DOHH2 (cell line): ENCODE measurements at regions not wholly inside any gene's neighbourhood (a gene's known extent, or its start where the extent isn't known, plus 50 kb on each side); places are given as distances from the start of the nearest gene placed in this dataset.

Experiments used
- H3F3A ChIP-seq: fragments of 200-600 bp; sonication (generic), shearing (Covaris generic); 2 replicates; pipeline ENCODE4 v1.6.0; 2016; ENCODE audit warnings: antibody characterized with exemption, mild to moderate bottlenecking; ENCODE audit not compliant: control insufficient read depth, insufficient read depth
- H3K27ac ChIP-seq: fragments of 200-600 bp; sonication (generic); 2 replicates; pipeline ENCODE4 v1.5.1; 2014; ENCODE audit warnings: low read depth, mild to moderate bottlenecking, low read length, moderate library complexity
- H3K27me3 ChIP-seq: fragments of 200-600 bp; sonication (generic); 2 replicates; pipeline ENCODE4 v1.6.1; 2014; ENCODE audit warnings: mild to moderate bottlenecking, low read length, mixed read lengths; ENCODE audit not compliant: control insufficient read depth
- H3K36me3 ChIP-seq: fragments of 200-600 bp; sonication (generic); 2 replicates; pipeline ENCODE4 v1.6.1; 2014; ENCODE audit warnings: mild to moderate bottlenecking, low read length, moderate library complexity, mixed read lengths; ENCODE audit not compliant: control insufficient read depth
- H3K4me1 ChIP-seq: fragments of 200-600 bp; sonication (generic); 2 replicates; pipeline ENCODE4 v1.6.1; 2014; ENCODE audit warnings: mild to moderate bottlenecking, low read length, mixed read lengths; ENCODE audit not compliant: control insufficient read depth
- H3K4me2 ChIP-seq: fragments of 200-600 bp; sonication (generic); 2 replicates; pipeline ENCODE4 v1.6.0; 2014; ENCODE audit warnings: mild to moderate bottlenecking, low read length, moderate library complexity
- H3K4me3 ChIP-seq: fragments of 200-600 bp; sonication (generic); 2 replicates; pipeline ENCODE4 v1.5.1; 2014; ENCODE audit warnings: mild to moderate bottlenecking, low read length, mixed read lengths
- H3K79me2 ChIP-seq: fragments of 200-600 bp; sonication (generic); 2 replicates; pipeline ENCODE4 v1.6.1; 2014; ENCODE audit warnings: mild to moderate bottlenecking, low read length, mixed read lengths; ENCODE audit not compliant: control insufficient read depth
- H3K9me2 ChIP-seq: fragments of 200-600 bp; sonication (generic); replicated peaks from 2 replicates; pipeline ENCODE4 v1.6.1; 2014; ENCODE audit warnings: mild to moderate bottlenecking, low read length, mixed read lengths; ENCODE audit not compliant: control insufficient read depth
- H3K9me3 ChIP-seq: fragments of 200-600 bp; sonication (generic); 2 replicates; pipeline ENCODE4 v1.6.1; 2014; ENCODE audit warnings: antibody characterized with exemption, low read length, mixed read lengths; ENCODE audit not compliant: control insufficient read depth, insufficient read depth
- H4K20me1 ChIP-seq: fragments of 200-600 bp; sonication (generic); 2 replicates; pipeline ENCODE4 v1.6.0; 2014; ENCODE audit warnings: low read depth, mild to moderate bottlenecking, antibody characterized with exemption, low read length, moderate library complexity; ENCODE audit not compliant: control insufficient read depth, insufficient read depth
- EZH2phosphoT487 ChIP-seq: fragments of 200-600 bp; sonication (generic); IDR thresholded peaks from 2 replicates; pipeline ENCODE4 v1.6.1; 2017; ENCODE audit warnings: borderline replicate concordance, mild to moderate bottlenecking, antibody characterized with exemption, low read length, moderate library complexity, mixed read lengths
- TF ChIP-seq, protein P1 (sequence below): fragments of 200-600 bp; sonication (generic); IDR thresholded peaks from one replicate; pipeline ENCODE4 v1.5.1; 2014; ENCODE audit warnings: antibody characterized with exemption, mild to moderate bottlenecking, low read depth, low read length; ENCODE audit not compliant: poor library complexity, severe bottlenecking

DNA sequence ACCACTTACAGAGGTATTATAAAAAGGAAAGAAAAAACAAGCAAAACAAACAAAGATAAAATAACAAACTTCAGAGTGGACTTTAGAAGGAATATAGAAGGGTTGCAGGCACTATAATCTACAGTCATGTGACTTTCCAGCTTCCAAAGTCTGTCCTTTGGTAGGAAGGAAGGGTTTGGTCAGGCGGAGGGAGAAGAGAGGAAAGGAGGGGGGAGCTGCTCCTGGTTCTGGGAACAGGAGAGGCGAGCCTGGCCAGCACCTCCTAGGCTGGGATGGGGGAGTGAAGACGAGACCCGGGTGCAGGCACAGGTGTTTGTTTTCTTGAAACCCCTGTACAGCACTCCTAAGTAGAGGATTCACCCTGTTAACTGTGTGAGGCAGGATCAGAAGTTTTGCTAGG is 53.8 kb upstream of the GATA6 start:
- Histone ChIP-seq H3K79me2 (no peaks in the 10 kb centered on the region), H3K27ac (no peak overlapping the region), H3K36me3 (no peaks in the 10 kb centered on the region), H3K4me2 (no peak overlapping the region), H4K20me1 (no peaks in the 10 kb centered on the region), H3K9me2 (no peaks in the 10 kb centered on the region), H3F3A (no peaks in the 10 kb centered on the region), H3K4me3 (no peak overlapping the region), H3K9me3 (no peaks in the 10 kb centered on the region), H3K27me3 (0 out of 2 replicates have a peak, but pooled peaks cover 3% of the 10 kb centered on the region), H3K4me1 (no peaks in the 10 kb centered on the region)
- TF ChIP-seq EZH2phosphoT487 = no peak
- TF ChIP-seq, protein P1, sequence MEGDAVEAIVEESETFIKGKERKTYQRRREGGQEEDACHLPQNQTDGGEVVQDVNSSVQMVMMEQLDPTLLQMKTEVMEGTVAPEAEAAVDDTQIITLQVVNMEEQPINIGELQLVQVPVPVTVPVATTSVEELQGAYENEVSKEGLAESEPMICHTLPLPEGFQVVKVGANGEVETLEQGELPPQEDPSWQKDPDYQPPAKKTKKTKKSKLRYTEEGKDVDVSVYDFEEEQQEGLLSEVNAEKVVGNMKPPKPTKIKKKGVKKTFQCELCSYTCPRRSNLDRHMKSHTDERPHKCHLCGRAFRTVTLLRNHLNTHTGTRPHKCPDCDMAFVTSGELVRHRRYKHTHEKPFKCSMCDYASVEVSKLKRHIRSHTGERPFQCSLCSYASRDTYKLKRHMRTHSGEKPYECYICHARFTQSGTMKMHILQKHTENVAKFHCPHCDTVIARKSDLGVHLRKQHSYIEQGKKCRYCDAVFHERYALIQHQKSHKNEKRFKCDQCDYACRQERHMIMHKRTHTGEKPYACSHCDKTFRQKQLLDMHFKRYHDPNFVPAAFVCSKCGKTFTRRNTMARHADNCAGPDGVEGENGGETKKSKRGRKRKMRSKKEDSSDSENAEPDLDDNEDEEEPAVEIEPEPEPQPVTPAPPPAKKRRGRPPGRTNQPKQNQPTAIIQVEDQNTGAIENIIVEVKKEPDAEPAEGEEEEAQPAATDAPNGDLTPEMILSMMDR = no peak
